Activated CD4-positive, alpha-beta T cell treated with anti-CD3 and anti-CD28 coated beads for 36 hours (primary cell): ENCODE measurements at regions not wholly inside any gene's neighbourhood (a gene's known extent, or its start where the extent isn't known, plus 50 kb on each side); places are given as distances from the start of the nearest gene placed in this dataset.

Experiments
- ATAC-seq: fragments of 200-7000 bp; cut with Tn5 transposase; one replicate; pipeline ENCODE4 v1.10.0; 2021; ENCODE audit warnings: mild to moderate bottlenecking, moderate library complexity
- CTCF ChIA-PET: fragments of 350-600 bp; sonication (Branson Sonifier 250); formaldehyde crosslinking; loops from one replicate; lab custom pipeline; 2021; ENCODE audit warnings: antibody characterized with exemption; lab: Charles Lee
- POLR2A ChIA-PET: fragments of 350-600 bp; sonication (Branson Sonifier 250); formaldehyde crosslinking; loops from one replicate; lab custom pipeline; 2021; ENCODE audit warnings: antibody characterized with exemption, inconsistent platforms; lab: Charles Lee
- DNase-seq: peaks from one replicate; pipeline ENCODE4 v3.0.0-alpha.2; 2020
- H3K27ac Mint-ChIP-seq: one replicate; pipeline ENCODE4 v1.8.0; 2021; ENCODE audit warnings: mixed read lengths
- H3K27me3 Mint-ChIP-seq: one replicate; pipeline ENCODE4 v1.8.0; 2021; ENCODE audit warnings: mixed read lengths
- H3K36me3 Mint-ChIP-seq: one replicate; pipeline ENCODE4 v1.8.0; 2021; ENCODE audit warnings: low read depth, mixed read lengths
- H3K4me1 Mint-ChIP-seq: one replicate; pipeline ENCODE4 v1.8.0; 2021; ENCODE audit warnings: mixed read lengths
- H3K4me3 Mint-ChIP-seq: one replicate; pipeline ENCODE4 v1.8.0; 2021; ENCODE audit warnings: mild to moderate bottlenecking, moderate library complexity, mixed read lengths
- H3K9me3 Mint-ChIP-seq: one replicate; pipeline ENCODE4 v1.8.0; 2021; ENCODE audit warnings: low read depth, mixed read lengths
- intact Hi-C, 2 experiments: fragments of 100-400 bp; cut with DNase I in 1 of 2; cut with micrococcal nuclease in 1 of 2; formaldehyde crosslinking; loops; one replicate each; pipeline versions ENCODE4 v1.14.2 to v1.15.1; 2022 to 2024; cut with DNase I, micrococcal nuclease

DNA sequence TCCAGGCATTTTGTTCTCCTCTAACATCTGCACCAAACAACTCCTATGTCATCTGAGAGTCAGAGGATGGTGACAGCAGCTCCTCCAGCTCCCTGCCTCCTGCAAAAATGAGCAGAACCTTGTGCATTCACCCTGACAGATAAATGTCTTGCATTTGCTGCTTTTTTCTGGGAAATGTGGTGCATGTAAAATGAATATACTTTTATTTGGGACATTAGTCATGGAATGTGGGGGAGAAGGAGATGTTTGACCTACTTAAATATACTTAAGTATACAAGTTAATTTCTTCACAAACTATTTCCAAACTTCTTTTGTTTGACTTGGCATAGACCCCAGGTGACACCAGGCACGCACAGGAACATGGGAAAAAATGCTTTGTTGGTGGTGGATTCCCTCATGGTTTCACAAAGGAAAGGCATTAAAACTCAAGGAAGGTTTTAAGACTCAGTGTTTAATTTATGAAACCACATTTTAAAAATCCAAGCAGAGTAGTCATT lies 181.8 kb upstream of the MCHR2 start:
- Mint-ChIP-seq H3K4me1 (no peaks in the 10 kb centered on the region), H3K36me3 (no peaks in the 10 kb centered on the region), H3K4me3 (no peak overlapping the region), H3K27me3 (peaks cover 6% of the 10 kb centered on the region), H3K27ac (no peak overlapping the region), H3K9me3 (no peaks in the 10 kb centered on the region)
- ChIA-PET POLR2A (no interaction called here), CTCF (interaction anchor here (1.0 to 1.2 kb wide), 2 partner anchors 9 to 11 kb away, joined by 3 read pairs; no protein-coding TSS in a partner anchor)
- intact Hi-C loops, result loop anchor here in 1 of 2 experiments (5.0 kb wide), 1 partner anchor 301 kb away; no protein-coding TSS in a partner anchor
- no peak for DNase-seq
- no peak for ATAC-seq

GRCh38 chr6:100173211-100173610 lies 179.2 kb upstream of the MCHR2 start:
- Mint-ChIP-seq H3K27ac (no peak overlapping the region), H3K36me3 (no peaks in the 10 kb centered on the region), H3K9me3 (no peaks in the 10 kb centered on the region), H3K4me3 (no peak overlapping the region), H3K27me3 (peaks cover 6% of the 10 kb centered on the region), H3K4me1 (no peaks in the 10 kb centered on the region)
- POLR2A ChIA-PET, result no interaction called here
- no peak for ATAC-seq
- DNase-seq, result no peak
- intact Hi-C loops, result no loop called here
- CTCF ChIA-PET, result no interaction called here

- H3K27ac Mint-ChIP-seq, result no peak overlapping the region
Observed at GRCh38 chr6:100172322-100172713, 178.3 kb upstream of the MCHR2 start.

GRCh38 chr6:100171533-100172321 lies 177.7 kb upstream of the MCHR2 start:
- H3K4me3 Mint-ChIP-seq, result no peak overlapping the region
- peak; percentile 8 for DNase-seq
- ChIA-PET CTCF (no interaction called here), POLR2A (no interaction called here)
- peaks cover 3% of the 10 kb centered on the region for H3K27me3 Mint-ChIP-seq
- H3K4me1 Mint-ChIP-seq, result no peaks in the 10 kb centered on the region
- no peak overlapping the region for H3K27ac Mint-ChIP-seq
- peak; percentile 42 for ATAC-seq
- H3K9me3 Mint-ChIP-seq, result no peaks in the 10 kb centered on the region
- intact Hi-C loops, result no loop called here
- H3K36me3 Mint-ChIP-seq, result no peaks in the 10 kb centered on the region

More at GRCh38 chr6:100172322-100172713, 178.3 kb upstream of the MCHR2 start:
- no peaks in the 10 kb centered on the region for H3K36me3 Mint-ChIP-seq
- CTCF ChIA-PET, result no interaction called here
- DNase-seq (no peak), ATAC-seq (no peak)
- no peaks in the 10 kb centered on the region for H3K9me3 Mint-ChIP-seq
- intact Hi-C loops, result no loop called here
- H3K27me3 Mint-ChIP-seq, result peaks cover 3% of the 10 kb centered on the region
- no peaks in the 10 kb centered on the region for H3K4me1 Mint-ChIP-seq
- H3K4me3 Mint-ChIP-seq, result no peak overlapping the region
- POLR2A ChIA-PET, result no interaction called here

GRCh38 chr6:100168148-100168547 lies 174.1 kb upstream of the MCHR2 start:
- no peak for ATAC-seq
- intact Hi-C loops, result no loop called here
- Mint-ChIP-seq H3K36me3 (no peaks in the 10 kb centered on the region), H3K27ac (no peak overlapping the region), H3K27me3 (peaks cover 8% of the 10 kb centered on the region), H3K9me3 (no peaks in the 10 kb centered on the region), H3K4me3 (no peak overlapping the region), H3K4me1 (no peaks in the 10 kb centered on the region)
- ChIA-PET CTCF (no interaction called here), POLR2A (no interaction called here)
- no peak for DNase-seq

GRCh38 chr6:100167585-100167984 lies 173.6 kb upstream of the MCHR2 start:
- POLR2A ChIA-PET, result no interaction called here
- Mint-ChIP-seq H3K4me1 (no peaks in the 10 kb centered on the region), H3K27me3 (peaks cover 8% of the 10 kb centered on the region), H3K27ac (no peak overlapping the region), H3K36me3 (no peaks in the 10 kb centered on the region), H3K9me3 (no peaks in the 10 kb centered on the region), H3K4me3 (no peak overlapping the region)
- no peak for DNase-seq
- CTCF ChIA-PET, result no interaction called here
- no peak for ATAC-seq
- intact Hi-C loops, result no loop called here

DNA sequence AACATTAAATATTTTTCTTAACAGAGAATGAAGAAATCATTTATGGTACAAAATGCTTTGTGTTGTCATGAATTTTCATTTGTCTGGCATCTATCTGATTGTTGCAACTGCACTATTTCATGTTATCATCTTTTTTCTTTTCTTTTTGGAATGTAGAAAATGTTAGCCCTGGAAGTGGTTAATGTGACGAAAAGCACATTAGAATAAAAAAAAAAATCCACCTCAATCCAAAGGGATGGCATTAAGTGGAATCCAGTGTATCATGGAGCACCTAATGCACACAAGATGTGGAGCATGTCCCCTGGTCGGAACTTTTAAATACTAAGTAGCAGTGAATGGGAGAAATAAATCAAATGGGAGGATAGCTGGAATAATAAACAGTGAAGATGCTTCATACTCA lies 172.9 kb upstream of the MCHR2 start:
- no peak overlapping the region for H3K27ac Mint-ChIP-seq
- ChIA-PET POLR2A (no interaction called here), CTCF (no interaction called here)

GRCh38 chr6:100165442-100165841 lies 171.4 kb upstream of the MCHR2 start:
- DNase-seq (no peak), ATAC-seq (no peak)
- Mint-ChIP-seq H3K4me3 (no peak overlapping the region), H3K9me3 (no peaks in the 10 kb centered on the region), H3K27ac (no peak overlapping the region), H3K36me3 (no peaks in the 10 kb centered on the region), H3K27me3 (peaks cover 4% of the 10 kb centered on the region), H3K4me1 (no peaks in the 10 kb centered on the region)
- CTCF ChIA-PET, result no interaction called here
- intact Hi-C loops, result no loop called here
- POLR2A ChIA-PET, result no interaction called here

More for the DNA sequence above, 172.9 kb upstream of the MCHR2 start:
- H3K36me3 Mint-ChIP-seq, result no peaks in the 10 kb centered on the region
- no peaks in the 10 kb centered on the region for H3K9me3 Mint-ChIP-seq
- intact Hi-C loops, result no loop called here
- H3K4me1 Mint-ChIP-seq, result no peaks in the 10 kb centered on the region
- no peak overlapping the region for H3K4me3 Mint-ChIP-seq
- H3K27me3 Mint-ChIP-seq, result peaks cover 4% of the 10 kb centered on the region
- no peak for DNase-seq
- ATAC-seq, result no peak

DNA sequence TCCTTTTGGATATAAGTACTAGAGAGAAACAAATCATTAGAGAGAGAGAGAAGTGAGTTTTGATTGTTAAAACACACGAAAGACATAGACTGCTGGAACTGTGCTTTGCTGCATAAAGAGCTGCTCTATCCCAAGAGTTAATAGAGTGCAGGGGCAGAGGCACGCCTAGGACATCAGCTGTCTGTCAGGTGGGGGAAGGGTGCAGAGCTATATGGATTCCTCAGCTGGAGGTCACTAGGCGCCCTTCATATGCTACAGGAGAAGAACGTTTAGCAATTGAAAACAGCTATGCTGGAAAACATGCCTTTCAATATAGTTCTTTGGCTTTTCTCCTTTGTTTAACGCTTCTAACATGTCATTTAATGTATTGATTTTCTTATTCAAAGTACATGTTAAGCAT lies 169.0 kb upstream of the MCHR2 start:
- intact Hi-C loops, result no loop called here
- H3K4me1 Mint-ChIP-seq, result no peaks in the 10 kb centered on the region
- CTCF ChIA-PET, result no interaction called here

DNA sequence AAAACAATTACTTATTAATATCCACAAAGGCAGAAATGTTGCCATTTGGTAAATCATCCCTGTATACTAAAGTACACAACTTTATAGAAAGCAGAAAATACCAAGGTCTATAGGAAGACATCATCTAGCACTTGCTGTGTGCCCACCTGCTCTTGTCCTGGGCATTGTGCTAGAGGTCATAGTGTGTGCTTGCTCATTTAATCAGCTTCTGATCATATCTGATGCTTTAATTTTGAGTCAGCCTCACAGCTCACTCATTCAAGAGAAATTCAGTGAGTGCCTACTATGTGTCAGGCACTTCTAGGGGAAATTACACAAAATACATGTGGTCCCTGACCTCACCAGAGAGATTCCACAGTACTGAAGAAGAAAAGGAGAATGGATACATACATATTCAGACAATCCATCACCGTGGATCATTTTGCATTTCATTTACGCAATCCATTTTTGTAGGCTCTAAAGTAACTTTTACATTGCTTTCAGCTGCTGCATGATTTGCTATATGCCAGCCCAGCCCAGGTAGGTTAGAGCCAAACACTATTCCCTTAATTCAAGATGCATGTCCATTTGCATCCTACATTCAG lies 167.9 kb upstream of the MCHR2 start:
- intact Hi-C loops, result no loop called here
- no peak overlapping the region for H3K27ac Mint-ChIP-seq
- POLR2A ChIA-PET, result no interaction called here
- no peaks in the 10 kb centered on the region for H3K9me3 Mint-ChIP-seq
- H3K27me3 Mint-ChIP-seq, result peaks cover 6% of the 10 kb centered on the region
- no peaks in the 10 kb centered on the region for H3K36me3 Mint-ChIP-seq
- CTCF ChIA-PET, result no interaction called here
- DNase-seq (no peak), ATAC-seq (no peak)
- no peaks in the 10 kb centered on the region for H3K4me1 Mint-ChIP-seq
- H3K4me3 Mint-ChIP-seq, result no peak overlapping the region

More for the DNA sequence above, 169.0 kb upstream of the MCHR2 start:
- DNase-seq, result no peak
- Mint-ChIP-seq H3K9me3 (no peaks in the 10 kb centered on the region), H3K4me3 (no peak overlapping the region), H3K27ac (no peak overlapping the region), H3K27me3 (peaks cover 6% of the 10 kb centered on the region), H3K36me3 (no peaks in the 10 kb centered on the region)
- POLR2A ChIA-PET, result no interaction called here
- no peak for ATAC-seq

DNA sequence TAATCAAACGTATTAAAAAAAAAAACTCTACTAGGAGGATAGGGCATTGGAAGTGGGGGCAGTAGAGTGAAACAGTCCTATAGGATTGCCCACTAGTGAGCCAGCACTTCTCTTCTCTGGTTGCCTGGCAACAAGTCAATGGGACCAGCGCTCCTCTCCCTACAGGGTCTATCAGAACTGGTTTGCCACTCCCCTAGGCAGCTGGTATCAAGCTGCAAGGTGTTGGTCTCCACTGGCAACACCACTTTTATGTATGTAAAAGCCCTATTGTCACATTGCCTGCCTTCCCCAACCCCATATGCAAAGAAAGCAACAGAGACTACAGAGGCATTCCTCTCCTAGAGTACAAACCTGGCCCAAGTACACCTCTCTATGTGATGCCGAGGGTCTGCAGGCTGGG lies 166.9 kb upstream of the MCHR2 start:
- ChIA-PET POLR2A (no interaction called here), CTCF (no interaction called here)
- DNase-seq (no peak), ATAC-seq (no peak)
- intact Hi-C loops, result no loop called here
- peaks cover 6% of the 10 kb centered on the region for H3K27me3 Mint-ChIP-seq
- no peaks in the 10 kb centered on the region for H3K9me3 Mint-ChIP-seq
- no peak overlapping the region for H3K27ac Mint-ChIP-seq
- no peak overlapping the region for H3K4me3 Mint-ChIP-seq
- no peaks in the 10 kb centered on the region for H3K36me3 Mint-ChIP-seq
- H3K4me1 Mint-ChIP-seq, result no peaks in the 10 kb centered on the region

- Mint-ChIP-seq H3K4me3 (no peak overlapping the region), H3K9me3 (no peaks in the 10 kb centered on the region), H3K36me3 (no peaks in the 10 kb centered on the region), H3K27ac (no peak overlapping the region), H3K4me1 (no peaks in the 10 kb centered on the region), H3K27me3 (peaks cover 2% of the 10 kb centered on the region)
- CTCF ChIA-PET, result no interaction called here
- intact Hi-C loops, result no loop called here
- DNase-seq, result no peak
- POLR2A ChIA-PET, result no interaction called here
- ATAC-seq, result no peak
Observed at GRCh38 chr6:100155141-100155540, 161.1 kb upstream of the MCHR2 start.
